Upper lobe of left lung (tissue), 4 donors: ENCODE measurements at regions not wholly inside any gene's neighbourhood (a gene's known extent, or its start where the extent isn't known, plus 50 kb on each side); places are given as distances from the start of the nearest gene placed in this dataset.

Experiments
- CTCF ChIP-seq, 6 experiments: fragments of 450-650 bp in 4 of 6; fragments of 200-600 bp in 2 of 6; sonication (generic) in 2 of 6; IDR thresholded peaks; one replicate each; pipeline ENCODE4 v1.5.1; 2016 to 2019; ENCODE audit warnings: antibody characterized with exemption in 6 of 6
- POLR2A ChIP-seq, 4 donors: fragments of 450-650 bp; IDR thresholded peaks; one replicate each; pipeline ENCODE4 v1.5.1; 2016 to 2017; ENCODE audit warnings: antibody characterized with exemption in 4 of 4, mild to moderate bottlenecking in 2 of 4

- no peak for TF ChIP-seq CTCF (IDR thresholded peaks at IDR 0.05)
- TF ChIP-seq POLR2A (IDR thresholded peaks at IDR 0.05), result no peak
Observed at GRCh38 chr10:113491967-113492565, 60.8 kb upstream of the HABP2 start.
